Fibroblast of the aortic adventitia (primary cell): ENCODE measurements at regions not wholly inside any gene's neighbourhood (a gene's known extent, or its start where the extent isn't known, plus 50 kb on each side); places are given as distances from the start of the nearest gene placed in this dataset.

Experiments used
- DNase-seq: peaks from one replicate; pipeline ENCODE4 v3.0.0-alpha.2; 2010; ENCODE audit warnings: low read depth
- H3K4me3 ChIP-seq: 2 replicates; pipeline ENCODE4 v1.5.1; 2011; ENCODE audit warnings: low read depth, mild to moderate bottlenecking, control low read depth, low read length, moderate library complexity
- TF ChIP-seq, protein P1 (sequence below): IDR thresholded peaks from 2 replicates; pipeline ENCODE4 v1.5.1; 2011; ENCODE audit warnings: mild to moderate bottlenecking, low read length, control low read depth, inconsistent platforms; ENCODE audit not compliant: insufficient read depth

DNA sequence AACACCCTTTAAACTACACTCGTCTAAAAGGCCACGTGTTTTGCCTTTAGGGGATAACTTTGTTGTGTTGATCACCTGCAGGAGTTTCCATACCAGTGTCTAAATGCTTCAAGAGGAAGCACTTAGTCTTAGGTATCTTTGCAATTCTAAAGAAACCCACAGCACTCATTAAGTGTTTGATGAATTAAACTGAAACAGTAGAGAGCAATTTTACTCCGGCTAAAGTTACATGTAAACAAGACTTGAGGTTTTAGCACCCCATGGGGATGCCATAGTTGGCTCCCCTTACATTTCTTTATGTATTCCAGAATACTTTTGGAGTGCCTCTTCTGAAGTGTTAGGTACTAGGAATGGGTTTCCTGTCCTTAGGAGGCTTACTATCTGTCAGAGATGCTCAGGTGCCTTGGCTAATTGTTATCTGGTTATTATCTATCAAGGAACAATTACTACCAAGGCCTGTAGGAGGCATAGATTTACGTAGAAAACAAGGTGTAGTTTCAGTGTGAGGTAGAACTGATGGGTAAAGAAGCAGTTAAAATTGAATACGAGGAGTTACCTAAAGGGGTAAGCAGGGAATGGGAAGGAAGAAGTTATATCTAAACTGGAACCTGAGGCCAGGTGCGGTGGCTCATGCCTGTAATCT is 176.8 kb upstream of the SAMSN1 start:
- no peak overlapping the region for H3K4me3 ChIP-seq
- TF ChIP-seq, protein P1, sequence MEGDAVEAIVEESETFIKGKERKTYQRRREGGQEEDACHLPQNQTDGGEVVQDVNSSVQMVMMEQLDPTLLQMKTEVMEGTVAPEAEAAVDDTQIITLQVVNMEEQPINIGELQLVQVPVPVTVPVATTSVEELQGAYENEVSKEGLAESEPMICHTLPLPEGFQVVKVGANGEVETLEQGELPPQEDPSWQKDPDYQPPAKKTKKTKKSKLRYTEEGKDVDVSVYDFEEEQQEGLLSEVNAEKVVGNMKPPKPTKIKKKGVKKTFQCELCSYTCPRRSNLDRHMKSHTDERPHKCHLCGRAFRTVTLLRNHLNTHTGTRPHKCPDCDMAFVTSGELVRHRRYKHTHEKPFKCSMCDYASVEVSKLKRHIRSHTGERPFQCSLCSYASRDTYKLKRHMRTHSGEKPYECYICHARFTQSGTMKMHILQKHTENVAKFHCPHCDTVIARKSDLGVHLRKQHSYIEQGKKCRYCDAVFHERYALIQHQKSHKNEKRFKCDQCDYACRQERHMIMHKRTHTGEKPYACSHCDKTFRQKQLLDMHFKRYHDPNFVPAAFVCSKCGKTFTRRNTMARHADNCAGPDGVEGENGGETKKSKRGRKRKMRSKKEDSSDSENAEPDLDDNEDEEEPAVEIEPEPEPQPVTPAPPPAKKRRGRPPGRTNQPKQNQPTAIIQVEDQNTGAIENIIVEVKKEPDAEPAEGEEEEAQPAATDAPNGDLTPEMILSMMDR: no peak

DNA sequence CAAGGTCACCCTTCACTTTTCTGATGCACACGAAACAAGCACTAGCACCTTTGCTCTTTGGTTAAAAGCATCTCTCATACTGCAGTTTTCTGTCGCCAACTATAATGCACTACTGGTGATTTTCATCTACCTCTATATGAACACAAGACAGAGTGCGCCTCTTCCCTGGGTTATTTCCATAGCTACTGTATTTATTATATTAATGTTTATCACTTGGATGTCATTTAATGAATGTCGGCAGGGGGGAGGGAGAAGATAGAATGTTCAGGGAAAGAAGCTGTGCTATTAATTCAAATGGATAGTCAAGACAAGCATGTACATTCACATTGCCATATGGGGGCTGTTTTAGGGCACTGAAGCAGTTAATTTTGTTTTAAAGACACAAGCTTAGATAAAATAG is 174.1 kb upstream of the SAMSN1 start:
- TF ChIP-seq, protein P1: no peak
- no peak overlapping the region for H3K4me3 ChIP-seq
- DNase-seq: no peak

More for the DNA sequence above, 176.8 kb upstream of the SAMSN1 start:
- no peak for DNase-seq

DNA sequence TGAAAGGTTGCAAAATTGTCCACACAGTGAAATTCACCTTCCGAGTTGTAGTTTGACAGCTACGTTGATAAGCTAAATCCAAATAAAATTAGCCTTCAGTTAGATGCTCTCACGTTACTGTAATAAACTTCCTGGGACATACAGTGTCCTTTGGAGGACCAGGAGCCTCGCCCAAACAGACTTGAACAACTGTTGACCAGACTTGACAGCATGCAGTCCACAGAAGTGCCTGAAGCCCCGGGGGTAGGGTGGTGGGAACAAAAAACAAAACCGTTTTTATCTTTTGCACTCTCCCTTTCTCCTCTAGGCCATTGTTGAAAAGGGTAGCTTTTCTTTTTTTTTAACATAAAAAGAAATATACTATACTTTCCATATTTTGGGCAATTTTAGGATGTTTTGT is 172.8 kb upstream of the SAMSN1 start:
- no peak for DNase-seq
- TF ChIP-seq, protein P1: no peak
- H3K4me3 ChIP-seq: no peak overlapping the region

DNA sequence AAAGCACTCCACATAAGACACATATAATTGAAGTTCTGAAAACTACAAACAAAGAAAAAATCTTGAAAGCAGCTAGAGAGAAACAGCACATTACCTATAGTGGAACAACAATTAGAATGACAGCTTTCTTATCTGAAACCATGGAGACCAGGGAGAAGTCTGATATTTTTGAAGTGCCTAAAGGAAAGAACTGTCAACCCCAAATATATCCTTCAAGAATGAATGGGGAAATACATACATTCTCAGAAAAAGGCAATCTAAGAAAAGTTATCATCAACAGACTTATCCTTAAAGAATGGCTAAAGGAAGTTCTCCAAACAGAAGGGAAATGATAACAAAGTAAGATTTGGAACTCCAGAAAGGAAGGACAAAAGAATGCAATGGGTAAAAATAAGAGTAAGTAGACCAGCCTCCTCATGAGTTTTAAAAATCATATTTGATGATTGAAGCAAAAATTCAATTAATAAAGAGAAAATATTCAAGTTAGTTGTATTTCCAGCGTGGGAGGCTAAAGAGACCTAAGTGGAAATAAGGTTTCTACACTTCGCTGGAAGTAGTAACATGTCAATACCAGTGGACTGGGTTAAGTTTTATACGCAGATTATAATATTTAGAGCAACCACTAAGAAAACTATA is 170.8 kb upstream of the SAMSN1 start:
- no peak overlapping the region for H3K4me3 ChIP-seq
- no peak for DNase-seq
- TF ChIP-seq, protein P1: no peak

DNA sequence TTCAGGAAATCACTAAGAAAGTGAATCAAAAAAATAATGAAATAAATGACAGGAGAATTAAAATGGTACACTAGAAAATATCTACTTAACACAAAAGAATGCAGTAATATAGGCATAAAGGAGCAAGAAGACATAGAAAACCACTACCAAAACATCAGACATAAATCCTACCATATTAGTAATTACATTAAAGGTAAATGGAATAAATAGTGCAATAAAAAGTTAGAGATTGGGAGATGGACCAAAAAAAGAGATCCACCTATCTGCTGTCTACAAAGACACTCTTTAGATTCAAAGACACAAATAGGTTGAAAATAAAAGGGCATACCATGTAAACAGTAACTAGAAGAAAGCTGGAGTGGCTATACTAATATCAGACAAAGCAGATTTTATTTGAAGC is 167.0 kb upstream of the SAMSN1 start:
- no peak overlapping the region for H3K4me3 ChIP-seq
- DNase-seq: no peak
- TF ChIP-seq, protein P1: no peak

DNA sequence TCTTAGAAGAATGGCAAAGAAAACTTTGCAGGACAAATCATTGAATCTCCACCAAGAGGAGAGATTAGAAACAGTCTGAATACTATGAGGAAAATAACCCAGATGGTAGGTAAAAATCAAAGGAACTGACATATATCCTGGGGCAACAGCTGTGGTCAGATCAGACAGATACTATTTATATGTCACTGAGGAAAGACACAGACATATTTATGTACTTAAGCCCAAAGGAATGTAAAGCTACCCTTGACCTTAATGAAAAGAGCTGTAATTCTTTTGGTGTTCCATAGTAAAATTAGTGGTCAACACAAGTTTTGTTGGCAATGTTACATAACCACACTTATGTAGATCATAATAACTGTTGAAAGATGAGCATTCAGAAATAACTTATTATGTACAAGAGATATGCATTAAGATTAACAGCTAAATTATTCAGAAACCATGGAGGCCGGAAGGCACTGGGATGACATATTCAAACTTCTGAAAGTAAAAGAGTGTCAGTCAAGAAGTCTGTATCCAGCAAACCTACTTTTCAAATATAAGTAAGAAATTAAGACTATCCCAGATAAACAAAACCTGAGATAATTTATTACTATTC is 166.1 kb upstream of the SAMSN1 start:
- no peak for DNase-seq
- TF ChIP-seq, protein P1: no peak
- no peak overlapping the region for H3K4me3 ChIP-seq
